Neural cell (in vitro differentiated cells): ENCODE measurements at regions not wholly inside any gene's neighbourhood (a gene's known extent, or its start where the extent isn't known, plus 50 kb on each side); places are given as distances from the start of the nearest gene placed in this dataset.

Experiments
- EP300 ChIP-seq: fragments of 450-650 bp; conservative IDR thresholded peaks from 2 replicates; pipeline ENCODE4 v1.6.1; 2014; ENCODE audit warnings: antibody characterized with exemption, mild to moderate bottlenecking, moderate library complexity; ENCODE audit not compliant: poor library complexity, severe bottlenecking
- EZH2 ChIP-seq: fragments of 200-600, 300-800 bp; shearing (Covaris generic), sonication (generic); IDR thresholded peaks from 2 replicates; pipeline ENCODE4 v1.6.1; 2014; ENCODE audit warnings: antibody characterized with exemption, low read length, borderline replicate concordance, mild to moderate bottlenecking; ENCODE audit not compliant: insufficient read depth, poor library complexity, severe bottlenecking
- MXI1 ChIP-seq: fragments of 450-650 bp; conservative IDR thresholded peaks from 2 replicates; pipeline ENCODE4 v1.6.1; 2014; ENCODE audit warnings: antibody characterized with exemption, mild to moderate bottlenecking; ENCODE audit not compliant: poor library complexity, severe bottlenecking
- POLR2AphosphoS5 ChIP-seq: IDR thresholded peaks from 2 replicates; pipeline ENCODE4 v1.6.1; 2012
- RAD21 ChIP-seq: fragments of 450-650 bp; conservative IDR thresholded peaks from 2 replicates; pipeline ENCODE4 v1.6.1; 2014; ENCODE audit warnings: antibody characterized with exemption, mild to moderate bottlenecking, moderate library complexity
- SMC3 ChIP-seq: fragments of 450-650 bp; conservative IDR thresholded peaks from 2 replicates; pipeline ENCODE4 v1.6.1; 2014; ENCODE audit warnings: antibody characterized with exemption, mild to moderate bottlenecking, moderate library complexity; ENCODE audit not compliant: poor library complexity
- TAF1 ChIP-seq: IDR thresholded peaks from 2 replicates; pipeline ENCODE4 v1.6.1; 2012; ENCODE audit warnings: low read depth
- TF ChIP-seq, protein P1 (sequence below): fragments of 450-650 bp; IDR thresholded peaks from 2 replicates; pipeline ENCODE4 v1.5.1; 2014; ENCODE audit warnings: antibody characterized with exemption, mild to moderate bottlenecking, moderate library complexity; ENCODE audit not compliant: poor library complexity, severe bottlenecking
- TF ChIP-seq, protein P2 (sequence below): IDR thresholded peaks from 2 replicates; pipeline ENCODE4 v1.6.1; 2012; ENCODE audit warnings: borderline replicate concordance

- TF ChIP-seq, protein P1, sequence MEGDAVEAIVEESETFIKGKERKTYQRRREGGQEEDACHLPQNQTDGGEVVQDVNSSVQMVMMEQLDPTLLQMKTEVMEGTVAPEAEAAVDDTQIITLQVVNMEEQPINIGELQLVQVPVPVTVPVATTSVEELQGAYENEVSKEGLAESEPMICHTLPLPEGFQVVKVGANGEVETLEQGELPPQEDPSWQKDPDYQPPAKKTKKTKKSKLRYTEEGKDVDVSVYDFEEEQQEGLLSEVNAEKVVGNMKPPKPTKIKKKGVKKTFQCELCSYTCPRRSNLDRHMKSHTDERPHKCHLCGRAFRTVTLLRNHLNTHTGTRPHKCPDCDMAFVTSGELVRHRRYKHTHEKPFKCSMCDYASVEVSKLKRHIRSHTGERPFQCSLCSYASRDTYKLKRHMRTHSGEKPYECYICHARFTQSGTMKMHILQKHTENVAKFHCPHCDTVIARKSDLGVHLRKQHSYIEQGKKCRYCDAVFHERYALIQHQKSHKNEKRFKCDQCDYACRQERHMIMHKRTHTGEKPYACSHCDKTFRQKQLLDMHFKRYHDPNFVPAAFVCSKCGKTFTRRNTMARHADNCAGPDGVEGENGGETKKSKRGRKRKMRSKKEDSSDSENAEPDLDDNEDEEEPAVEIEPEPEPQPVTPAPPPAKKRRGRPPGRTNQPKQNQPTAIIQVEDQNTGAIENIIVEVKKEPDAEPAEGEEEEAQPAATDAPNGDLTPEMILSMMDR: no peak
- TF ChIP-seq EZH2 (no peak), TAF1 (no peak), RAD21 (no peak), MXI1 (no peak), POLR2AphosphoS5 (no peak), EP300 (no peak), SMC3 (no peak)
- TF ChIP-seq, protein P2, sequence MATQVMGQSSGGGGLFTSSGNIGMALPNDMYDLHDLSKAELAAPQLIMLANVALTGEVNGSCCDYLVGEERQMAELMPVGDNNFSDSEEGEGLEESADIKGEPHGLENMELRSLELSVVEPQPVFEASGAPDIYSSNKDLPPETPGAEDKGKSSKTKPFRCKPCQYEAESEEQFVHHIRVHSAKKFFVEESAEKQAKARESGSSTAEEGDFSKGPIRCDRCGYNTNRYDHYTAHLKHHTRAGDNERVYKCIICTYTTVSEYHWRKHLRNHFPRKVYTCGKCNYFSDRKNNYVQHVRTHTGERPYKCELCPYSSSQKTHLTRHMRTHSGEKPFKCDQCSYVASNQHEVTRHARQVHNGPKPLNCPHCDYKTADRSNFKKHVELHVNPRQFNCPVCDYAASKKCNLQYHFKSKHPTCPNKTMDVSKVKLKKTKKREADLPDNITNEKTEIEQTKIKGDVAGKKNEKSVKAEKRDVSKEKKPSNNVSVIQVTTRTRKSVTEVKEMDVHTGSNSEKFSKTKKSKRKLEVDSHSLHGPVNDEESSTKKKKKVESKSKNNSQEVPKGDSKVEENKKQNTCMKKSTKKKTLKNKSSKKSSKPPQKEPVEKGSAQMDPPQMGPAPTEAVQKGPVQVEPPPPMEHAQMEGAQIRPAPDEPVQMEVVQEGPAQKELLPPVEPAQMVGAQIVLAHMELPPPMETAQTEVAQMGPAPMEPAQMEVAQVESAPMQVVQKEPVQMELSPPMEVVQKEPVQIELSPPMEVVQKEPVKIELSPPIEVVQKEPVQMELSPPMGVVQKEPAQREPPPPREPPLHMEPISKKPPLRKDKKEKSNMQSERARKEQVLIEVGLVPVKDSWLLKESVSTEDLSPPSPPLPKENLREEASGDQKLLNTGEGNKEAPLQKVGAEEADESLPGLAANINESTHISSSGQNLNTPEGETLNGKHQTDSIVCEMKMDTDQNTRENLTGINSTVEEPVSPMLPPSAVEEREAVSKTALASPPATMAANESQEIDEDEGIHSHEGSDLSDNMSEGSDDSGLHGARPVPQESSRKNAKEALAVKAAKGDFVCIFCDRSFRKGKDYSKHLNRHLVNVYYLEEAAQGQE: no peak
These were observed 614.1 kb upstream of the CDH9 start for GRCh38 chr5:27652505-27652904.
